ENCODE measurements at regions not wholly inside any gene's neighbourhood (a gene's known extent, or its start where the extent isn't known, plus 50 kb on each side); places are given as distances from the start of the nearest gene placed in this dataset.

- TF ChIP-seq, protein P1, sequence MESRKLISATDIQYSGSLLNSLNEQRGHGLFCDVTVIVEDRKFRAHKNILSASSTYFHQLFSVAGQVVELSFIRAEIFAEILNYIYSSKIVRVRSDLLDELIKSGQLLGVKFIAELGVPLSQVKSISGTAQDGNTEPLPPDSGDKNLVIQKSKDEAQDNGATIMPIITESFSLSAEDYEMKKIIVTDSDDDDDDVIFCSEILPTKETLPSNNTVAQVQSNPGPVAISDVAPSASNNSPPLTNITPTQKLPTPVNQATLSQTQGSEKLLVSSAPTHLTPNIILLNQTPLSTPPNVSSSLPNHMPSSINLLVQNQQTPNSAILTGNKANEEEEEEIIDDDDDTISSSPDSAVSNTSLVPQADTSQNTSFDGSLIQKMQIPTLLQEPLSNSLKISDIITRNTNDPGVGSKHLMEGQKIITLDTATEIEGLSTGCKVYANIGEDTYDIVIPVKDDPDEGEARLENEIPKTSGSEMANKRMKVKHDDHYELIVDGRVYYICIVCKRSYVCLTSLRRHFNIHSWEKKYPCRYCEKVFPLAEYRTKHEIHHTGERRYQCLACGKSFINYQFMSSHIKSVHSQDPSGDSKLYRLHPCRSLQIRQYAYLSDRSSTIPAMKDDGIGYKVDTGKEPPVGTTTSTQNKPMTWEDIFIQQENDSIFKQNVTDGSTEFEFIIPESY (IDR thresholded peaks at IDR 0.05; ENCODE audit: extremely low read depth, insufficient replicate concordance, low read length) = no peak
- TF ChIP-seq SP1 (IDR thresholded peaks at IDR 0.05; ENCODE audit: low read depth) (no peak; the same call in 1 of the 2 replicates), ZFX (IDR thresholded peaks at IDR 0.05) (no peak), SIN3A (IDR thresholded peaks at IDR 0.05; ENCODE audit: low read depth) (no peak), YY1 (IDR thresholded peaks at IDR 0.05; ENCODE audit: extremely low read depth, insufficient replicate concordance, low read depth, low read length) (no peak), JUND (IDR thresholded peaks at IDR 0.05) (no peak)
- TF ChIP-seq, protein P2, sequence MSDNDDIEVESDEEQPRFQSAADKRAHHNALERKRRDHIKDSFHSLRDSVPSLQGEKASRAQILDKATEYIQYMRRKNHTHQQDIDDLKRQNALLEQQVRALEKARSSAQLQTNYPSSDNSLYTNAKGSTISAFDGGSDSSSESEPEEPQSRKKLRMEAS (IDR thresholded peaks at IDR 0.05) = no peak
- TF ChIP-seq, protein P3, sequence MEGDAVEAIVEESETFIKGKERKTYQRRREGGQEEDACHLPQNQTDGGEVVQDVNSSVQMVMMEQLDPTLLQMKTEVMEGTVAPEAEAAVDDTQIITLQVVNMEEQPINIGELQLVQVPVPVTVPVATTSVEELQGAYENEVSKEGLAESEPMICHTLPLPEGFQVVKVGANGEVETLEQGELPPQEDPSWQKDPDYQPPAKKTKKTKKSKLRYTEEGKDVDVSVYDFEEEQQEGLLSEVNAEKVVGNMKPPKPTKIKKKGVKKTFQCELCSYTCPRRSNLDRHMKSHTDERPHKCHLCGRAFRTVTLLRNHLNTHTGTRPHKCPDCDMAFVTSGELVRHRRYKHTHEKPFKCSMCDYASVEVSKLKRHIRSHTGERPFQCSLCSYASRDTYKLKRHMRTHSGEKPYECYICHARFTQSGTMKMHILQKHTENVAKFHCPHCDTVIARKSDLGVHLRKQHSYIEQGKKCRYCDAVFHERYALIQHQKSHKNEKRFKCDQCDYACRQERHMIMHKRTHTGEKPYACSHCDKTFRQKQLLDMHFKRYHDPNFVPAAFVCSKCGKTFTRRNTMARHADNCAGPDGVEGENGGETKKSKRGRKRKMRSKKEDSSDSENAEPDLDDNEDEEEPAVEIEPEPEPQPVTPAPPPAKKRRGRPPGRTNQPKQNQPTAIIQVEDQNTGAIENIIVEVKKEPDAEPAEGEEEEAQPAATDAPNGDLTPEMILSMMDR (IDR thresholded peaks at IDR 0.05 in 2 of 3, conservative IDR thresholded peaks at IDR 0.05 in 1 of 3; ENCODE audit: borderline replicate concordance in 1 of 3, insufficient read depth in 1 of 3, low read depth in 2 of 3, low read length in 2 of 3) = no peak
- Histone ChIP-seq H4K20me1 (ENCODE audit: insufficient read depth) (no peaks in the 10 kb centered on the region), H3K79me2 (ENCODE audit: insufficient read depth, low read length) (no peaks in the 10 kb centered on the region), H3K9me2 (ENCODE audit: insufficient read depth) (no peaks in the 10 kb centered on the region), H3K36me3 (ENCODE audit: control insufficient read depth in 1 of 2, insufficient read depth in 2 of 2, low read length in 2 of 2) (no peaks in the 10 kb centered on the region), H3K27ac (ENCODE audit: low read depth, low read length) (no peak overlapping the region), H3K4me3 (replicated peaks in 1 of 2; ENCODE audit: low read depth in 1 of 2, low read length in 2 of 2) (no peak overlapping the region), H3K27me3 (ENCODE audit: insufficient read depth, low read length) (no peaks in the 10 kb centered on the region), H2AFZ (ENCODE audit: low read depth, low read length, poor library complexity, severe bottlenecking) (no peak overlapping the region), H3K9me3 (ENCODE audit: control insufficient read depth in 1 of 2, insufficient read depth in 1 of 2, low read depth in 1 of 2, low read length in 2 of 2) (no peaks in the 10 kb centered on the region), H3K4me1 (ENCODE audit: control insufficient read depth in 1 of 2, insufficient read depth in 2 of 2, low read length in 2 of 2) (peaks cover 0 to 21% of the 10 kb centered on the region in 2 experiments; a peak in 2 of 4 replicates), H3K9ac (ENCODE audit: low read length) (no peak overlapping the region), H3K4me2 (ENCODE audit: low read length) (peak overlapping the region; percentile 36)
- ChIA-PET CTCF (no interaction called here), POLR2A (no interaction called here), RAD21 (ENCODE audit: low non-redundant PET in 1 of 2, low total read pairs in 2 of 2, uncharacterized antibody in 2 of 2, unreplicated experiment in 2 of 2) (no interaction called here)
- intact Hi-C loops (cut with micrococcal nuclease) = no loop called here
- DNase-seq (ENCODE audit: low read depth, low spot score) (no peak), ATAC-seq (no peak)
- no TSS peak for BruUV-seq (replicated peaks)
Measured at GRCh38 chr12:92552412-92553108, 150.2 kb upstream of the PLEKHG7 start.

Measured in HCT116 (cell line).